ENCODE measurements at regions not wholly inside any gene's neighbourhood (a gene's known extent, or its start where the extent isn't known, plus 50 kb on each side); places are given as distances from the start of the nearest gene placed in this dataset.

DNA sequence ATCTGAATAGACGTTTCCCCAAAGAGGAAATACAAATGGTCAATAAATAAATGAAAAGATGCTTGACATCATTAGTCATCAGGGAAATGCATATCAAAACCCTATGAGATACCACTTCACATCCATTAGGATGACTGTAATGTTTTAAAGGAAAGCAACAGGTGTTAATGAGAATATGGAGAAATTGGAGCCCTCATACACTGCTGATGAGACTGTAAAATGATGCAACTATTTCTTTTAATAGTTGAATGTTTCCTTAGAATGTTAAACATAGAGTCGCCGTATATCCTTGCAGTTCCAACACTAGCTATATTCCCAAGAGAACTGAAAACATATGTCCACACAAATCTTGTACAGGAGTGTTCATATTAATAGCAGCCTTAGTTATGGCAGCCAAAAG, 133.2 kb downstream of the SLC38A4 start:
- H3K4me3 ChIP-seq (ENCODE audit: extremely low read depth in 1 of 4, insufficient read depth in 2 of 4, low read depth in 3 of 4, low read length in 4 of 4), result no peak overlapping the region
- H3K18ac ChIP-seq (ENCODE audit: extremely low read depth, low read length), result no peak overlapping the region
- no peak overlapping the region for H3K4ac ChIP-seq (replicated peaks; ENCODE audit: insufficient read length, low read depth, low read length)
- H3K79me2 ChIP-seq (ENCODE audit: control insufficient read depth in 1 of 2, insufficient read depth in 2 of 2, low read length in 2 of 2), result no peaks in the 10 kb centered on the region
- no peak overlapping the region for H2AFZ ChIP-seq (ENCODE audit: low read length)
- DNase-seq (ENCODE audit: low read depth in 1 of 2, low spot score in 2 of 2), result no peak
- H2AK5ac ChIP-seq (ENCODE audit: low read depth, low read length), result no peak overlapping the region
- CTCF ChIA-PET (ENCODE audit: partially characterized antibody), result no interaction called here
- no peak overlapping the region for H2BK5ac ChIP-seq (ENCODE audit: low read depth, low read length)
- H3K23ac ChIP-seq (ENCODE audit: insufficient read length), result no peak overlapping the region
- H4K91ac ChIP-seq (replicated peaks; ENCODE audit: insufficient read length, low read length), result no peak overlapping the region
- no peak overlapping the region for H3K4me2 ChIP-seq (ENCODE audit: insufficient read depth in 1 of 2, low read depth in 2 of 2, low read length in 2 of 2)
- no peaks in the 10 kb centered on the region for H4K20me1 ChIP-seq (replicated peaks in 1 of 2; ENCODE audit: control insufficient read depth in 1 of 2, insufficient read depth in 2 of 2, low read length in 2 of 2)
- no peak overlapping the region for H3K27ac ChIP-seq (ENCODE audit: low read depth, low read length)
- no peak overlapping the region for H2BK12ac ChIP-seq (ENCODE audit: low read depth, low read length)
- no peak overlapping the region for H2BK120ac ChIP-seq (replicated peaks; ENCODE audit: low read depth, low read length)
- no peak overlapping the region for H4K5ac ChIP-seq (ENCODE audit: insufficient read length, low read depth, low read length)
- H3K9ac ChIP-seq (replicated peaks in 1 of 4; ENCODE audit: extremely low read depth in 1 of 4, low read depth in 3 of 4, low read length in 3 of 4), result no peak overlapping the region
- H3K36me3 ChIP-seq (ENCODE audit: control insufficient read depth in 2 of 4, insufficient read depth in 4 of 4, low read length in 3 of 4), result no peaks in the 10 kb centered on the region; a peak in 1 of 8 replicates
- no peaks in the 10 kb centered on the region for H3K4me1 ChIP-seq (replicated peaks in 1 of 4; ENCODE audit: control insufficient read depth in 3 of 4, insufficient read depth in 4 of 4, low read length in 3 of 4)
- H3K23me2 ChIP-seq (ENCODE audit: low read depth, low read length), result no peaks in the 10 kb centered on the region
- 88% methylated on average over 3 of the region's 3 CpGs; no CpG with 5 or more reads in 1 of the 2 experiments for WGBS, 2 experiments (ENCODE audit: extremely low coverage in 1 of 2, insufficient coverage in 1 of 2, insufficient read length in 1 of 2, insufficient replicate concordance in 2 of 2, low coverage in 1 of 2, low lambda C conversion rate in 2 of 2, missing lambda C conversion rate in 1 of 2)
- H2BK20ac ChIP-seq (ENCODE audit: low read length), result no peak overlapping the region
- no peaks in the 10 kb centered on the region for H3K79me1 ChIP-seq (ENCODE audit: low read depth, low read length)
- 0 out of 4 replicates have a peak, but pooled peaks cover 0 to 3% of the 10 kb centered on the region in 2 experiments for H3K9me3 ChIP-seq (ENCODE audit: insufficient read depth in 2 of 2, low read depth in 1 of 2, low read length in 1 of 2)
- H3K14ac ChIP-seq (ENCODE audit: insufficient read length), result no peak overlapping the region
- FAIRE-seq, result no peak
- H3K27me3 ChIP-seq (replicated peaks in 1 of 4; ENCODE audit: control insufficient read depth in 3 of 4, extremely low read depth in 1 of 4, insufficient read depth in 3 of 4, low read length in 3 of 4), result no peaks in the 10 kb centered on the region
- H4K8ac ChIP-seq (ENCODE audit: extremely low read depth, insufficient read depth, low read length), result no peak overlapping the region
- no peak overlapping the region for H2BK15ac ChIP-seq (ENCODE audit: low read length)
- POLR2A ChIA-PET (ENCODE audit: partially characterized antibody), result no interaction called here
- no peak overlapping the region for H3K56ac ChIP-seq (replicated peaks; ENCODE audit: insufficient read length, low read depth, low read length)
- no peak for TF ChIP-seq KDM5A (IDR thresholded peaks at IDR 0.05; ENCODE audit: low read length)
